NCI-H748 (cell line): ENCODE measurements at regions not wholly inside any gene's neighbourhood (a gene's known extent, or its start where the extent isn't known, plus 50 kb on each side); places are given as distances from the start of the nearest gene placed in this dataset.

Source experiments
- DNase-seq: peaks from one replicate; lab custom pipeline; 2025; ENCODE audit not compliant: unreplicated experiment; lab: John Stamatoyannopoulos, UW

GRCh38 chr2:80887841-80888378, 583.4 kb upstream of the LRRTM1 start:
- no peak for DNase-seq

- DNase-seq: no peak
Observed at GRCh38 chr2:80874374-80874773, 569.8 kb upstream of the LRRTM1 start.

- DNase-seq: no peak
Observed at GRCh38 chr2:80869858-80870438, 565.4 kb upstream of the LRRTM1 start.

GRCh38 chr2:80863147-80863714, 558.7 kb upstream of the LRRTM1 start:
- DNase-seq: no peak

GRCh38 chr2:80858965-80859364, 554.4 kb upstream of the LRRTM1 start:
- DNase-seq: no peak

GRCh38 chr2:80856227-80856626, 551.7 kb upstream of the LRRTM1 start:
- DNase-seq: no peak

- no peak for DNase-seq
Observed at GRCh38 chr2:80854831-80855230, 550.3 kb upstream of the LRRTM1 start.

- peak; percentile 3 for DNase-seq
Observed at GRCh38 chr2:80852808-80853139, 548.2 kb upstream of the LRRTM1 start.

GRCh38 chr2:80852079-80852807, 547.7 kb upstream of the LRRTM1 start:
- DNase-seq: no peak

GRCh38 chr2:80830891-80831290, 526.3 kb upstream of the LRRTM1 start:
- DNase-seq: peak; percentile 3

GRCh38 chr2:80822999-80823398, 518.4 kb upstream of the LRRTM1 start:
- no peak for DNase-seq

GRCh38 chr2:80815259-80815658, 510.7 kb upstream of the LRRTM1 start:
- DNase-seq: no peak

- no peak for DNase-seq
Observed at GRCh38 chr2:80786584-80786983, 482.0 kb upstream of the LRRTM1 start.

GRCh38 chr2:80778704-80779103, 474.2 kb upstream of the LRRTM1 start:
- DNase-seq: no peak

GRCh38 chr2:80748592-80748991, 444.0 kb upstream of the LRRTM1 start:
- no peak for DNase-seq

- no peak for DNase-seq
Observed at GRCh38 chr2:80737047-80737446, 432.5 kb upstream of the LRRTM1 start.

- DNase-seq: no peak
Observed at GRCh38 chr2:80725001-80725400, 420.4 kb upstream of the LRRTM1 start.

- no peak for DNase-seq
Observed at GRCh38 chr2:80722803-80723202, 418.3 kb upstream of the LRRTM1 start.

- DNase-seq: no peak
Observed at GRCh38 chr2:80719607-80720006, 415.1 kb upstream of the LRRTM1 start.

GRCh38 chr2:80715433-80715832, 410.9 kb upstream of the LRRTM1 start:
- no peak for DNase-seq

GRCh38 chr2:80711915-80712314, 407.4 kb upstream of the LRRTM1 start:
- no peak for DNase-seq

- no peak for DNase-seq
Observed at GRCh38 chr2:80706951-80707350, 402.4 kb upstream of the LRRTM1 start.
